T-helper 1 cell treated with Interleukin-12 subunit alpha and Interleukin-12 subunit beta and Interleukin-4 antibody, amounts not matched to agents 30 μg/mL and 1 μg/mL, for 36 hours (primary cell): ENCODE measurements at regions not wholly inside any gene's neighbourhood (a gene's known extent, or its start where the extent isn't known, plus 50 kb on each side); places are given as distances from the start of the nearest gene placed in this dataset.
"Not testable (repeated sequence)": the region's sequence is repeated elsewhere in the genome, so short reads cannot be mapped to it uniquely, and the experiment has no call there.

Experiments used
- H3K27ac Mint-ChIP-seq: one replicate; pipeline ENCODE4 v1.8.0; 2021; ENCODE audit warnings: mild to moderate bottlenecking, mixed read lengths
- H3K27me3 Mint-ChIP-seq: one replicate; pipeline ENCODE4 v1.8.0; 2021; ENCODE audit warnings: low read depth, mixed read lengths
- H3K36me3 Mint-ChIP-seq: one replicate; pipeline ENCODE4 v1.8.0; 2021; ENCODE audit warnings: low read depth, mixed read lengths
- H3K4me1 Mint-ChIP-seq: one replicate; pipeline ENCODE4 v1.8.0; 2021; ENCODE audit warnings: low read depth, mixed read lengths
- H3K4me3 Mint-ChIP-seq: one replicate; pipeline ENCODE4 v1.8.0; 2021; ENCODE audit warnings: mild to moderate bottlenecking, moderate library complexity, mixed read lengths
- H3K9me3 Mint-ChIP-seq: one replicate; pipeline ENCODE4 v1.8.0; 2021; ENCODE audit warnings: mixed read lengths

GRCh38 chr4:123216543-123216942 lies 180.1 kb upstream of the SPRY1 start:
- no peaks in the 10 kb centered on the region for H3K27me3 Mint-ChIP-seq
- no peaks in the 10 kb centered on the region for H3K36me3 Mint-ChIP-seq
- no peaks in the 10 kb centered on the region for H3K9me3 Mint-ChIP-seq
- H3K27ac Mint-ChIP-seq, result no peak overlapping the region
- H3K4me1 Mint-ChIP-seq, result no peaks in the 10 kb centered on the region
- no peak overlapping the region for H3K4me3 Mint-ChIP-seq

GRCh38 chr4:123216946-123217345 lies 179.6 kb upstream of the SPRY1 start:
- Mint-ChIP-seq H3K27me3 (no peaks in the 10 kb centered on the region), H3K4me3 (no peak overlapping the region), H3K27ac (no peak overlapping the region), H3K36me3 (no peaks in the 10 kb centered on the region), H3K4me1 (no peaks in the 10 kb centered on the region), H3K9me3 (no peaks in the 10 kb centered on the region)

GRCh38 chr4:123217664-123218063 lies 178.9 kb upstream of the SPRY1 start:
- H3K36me3 Mint-ChIP-seq, result no peaks in the 10 kb centered on the region
- no peak overlapping the region for H3K4me3 Mint-ChIP-seq
- no peaks in the 10 kb centered on the region for H3K9me3 Mint-ChIP-seq
- no peaks in the 10 kb centered on the region for H3K4me1 Mint-ChIP-seq
- H3K27ac Mint-ChIP-seq, result no peak overlapping the region
- H3K27me3 Mint-ChIP-seq, result no peaks in the 10 kb centered on the region

GRCh38 chr4:123218981-123219380 lies 177.6 kb upstream of the SPRY1 start:
- Mint-ChIP-seq H3K27ac (no peak overlapping the region), H3K4me3 (no peak overlapping the region), H3K36me3 (peaks cover 5% of the 10 kb centered on the region), H3K4me1 (no peaks in the 10 kb centered on the region), H3K9me3 (peaks cover 4% of the 10 kb centered on the region), H3K27me3 (no peaks in the 10 kb centered on the region)

- Mint-ChIP-seq H3K4me1 (no peaks in the 10 kb centered on the region), H3K4me3 (no peak overlapping the region), H3K27me3 (no peaks in the 10 kb centered on the region), H3K36me3 (peaks cover 7% of the 10 kb centered on the region), H3K27ac (no peak overlapping the region), H3K9me3 (no peaks in the 10 kb centered on the region)
Observed at GRCh38 chr4:123229286-123229685, 167.3 kb upstream of the SPRY1 start.

- H3K4me3 Mint-ChIP-seq, result no peak overlapping the region
- no peaks in the 10 kb centered on the region for H3K4me1 Mint-ChIP-seq
- no peaks in the 10 kb centered on the region for H3K27me3 Mint-ChIP-seq
- H3K36me3 Mint-ChIP-seq, result peaks cover 5% of the 10 kb centered on the region
- no peaks in the 10 kb centered on the region for H3K9me3 Mint-ChIP-seq
- no peak overlapping the region for H3K27ac Mint-ChIP-seq
Observed at GRCh38 chr4:123230061-123230460, 166.5 kb upstream of the SPRY1 start.

- no peak overlapping the region for H3K4me3 Mint-ChIP-seq
- peaks cover 5% of the 10 kb centered on the region for H3K36me3 Mint-ChIP-seq
- H3K27ac Mint-ChIP-seq, result no peak overlapping the region
- no peaks in the 10 kb centered on the region for H3K9me3 Mint-ChIP-seq
- H3K27me3 Mint-ChIP-seq, result no peaks in the 10 kb centered on the region
- H3K4me1 Mint-ChIP-seq, result no peaks in the 10 kb centered on the region
Observed at GRCh38 chr4:123232439-123232838, 164.2 kb upstream of the SPRY1 start.

- H3K27me3 Mint-ChIP-seq, result no peaks in the 10 kb centered on the region
- H3K36me3 Mint-ChIP-seq, result peaks cover 5% of the 10 kb centered on the region
- no peaks in the 10 kb centered on the region for H3K4me1 Mint-ChIP-seq
- H3K27ac Mint-ChIP-seq, result no peak overlapping the region
- H3K4me3 Mint-ChIP-seq, result no peak overlapping the region
- H3K9me3 Mint-ChIP-seq, result no peaks in the 10 kb centered on the region
Observed at GRCh38 chr4:123233136-123233768, 163.3 kb upstream of the SPRY1 start.

- H3K27me3 Mint-ChIP-seq, result no peaks in the 10 kb centered on the region
Observed at GRCh38 chr4:123234955-123235354, 161.6 kb upstream of the SPRY1 start.

GRCh38 chr4:123235431-123235830 lies 161.2 kb upstream of the SPRY1 start:
- no peaks in the 10 kb centered on the region for H3K27me3 Mint-ChIP-seq
- no peak overlapping the region for H3K27ac Mint-ChIP-seq
- peaks cover 9% of the 10 kb centered on the region for H3K9me3 Mint-ChIP-seq
- no peak overlapping the region for H3K4me3 Mint-ChIP-seq
- H3K36me3 Mint-ChIP-seq, result peaks cover 8% of the 10 kb centered on the region
- H3K4me1 Mint-ChIP-seq, result no peaks in the 10 kb centered on the region

More at GRCh38 chr4:123234955-123235354, 161.6 kb upstream of the SPRY1 start:
- Mint-ChIP-seq H3K9me3 (peaks cover 4% of the 10 kb centered on the region), H3K4me1 (no peaks in the 10 kb centered on the region), H3K4me3 (no peak overlapping the region), H3K27ac (no peak overlapping the region), H3K36me3 (peaks cover 6% of the 10 kb centered on the region)

GRCh38 chr4:123236606-123237005 lies 160.0 kb upstream of the SPRY1 start:
- Mint-ChIP-seq H3K36me3 (peaks cover 6% of the 10 kb centered on the region), H3K4me1 (no peaks in the 10 kb centered on the region), H3K27ac (no peak overlapping the region), H3K9me3 (peaks cover 18% of the 10 kb centered on the region), H3K27me3 (no peaks in the 10 kb centered on the region), H3K4me3 (no peak overlapping the region)

- not testable (repeated sequence) for H3K36me3 Mint-ChIP-seq, H3K4me3 Mint-ChIP-seq, H3K27ac Mint-ChIP-seq
Observed at GRCh38 chr4:123240286-123240685, 156.3 kb upstream of the SPRY1 start.

GRCh38 chr4:123243220-123243619 lies 153.4 kb upstream of the SPRY1 start:
- not testable (repeated sequence) for H3K27ac Mint-ChIP-seq, H3K4me3 Mint-ChIP-seq, H3K4me1 Mint-ChIP-seq, H3K36me3 Mint-ChIP-seq, H3K27me3 Mint-ChIP-seq
- H3K9me3 Mint-ChIP-seq, result peaks cover 22% of the 10 kb centered on the region

More at GRCh38 chr4:123240286-123240685, 156.3 kb upstream of the SPRY1 start:
- not testable (repeated sequence) for H3K4me1 Mint-ChIP-seq, H3K27me3 Mint-ChIP-seq
- peaks cover 22% of the 10 kb centered on the region for H3K9me3 Mint-ChIP-seq

GRCh38 chr4:123244137-123244536 lies 152.5 kb upstream of the SPRY1 start:
- H3K9me3 Mint-ChIP-seq, result peaks cover 22% of the 10 kb centered on the region
- H3K27me3 Mint-ChIP-seq, result no peaks in the 10 kb centered on the region
- no peak overlapping the region for H3K27ac Mint-ChIP-seq
- peaks cover 5% of the 10 kb centered on the region for H3K36me3 Mint-ChIP-seq
- no peak overlapping the region for H3K4me3 Mint-ChIP-seq
- no peaks in the 10 kb centered on the region for H3K4me1 Mint-ChIP-seq

- Mint-ChIP-seq H3K36me3 (no peaks in the 10 kb centered on the region), H3K4me1 (no peaks in the 10 kb centered on the region), H3K27ac (no peak overlapping the region), H3K4me3 (no peak overlapping the region), H3K27me3 (no peaks in the 10 kb centered on the region), H3K9me3 (peaks cover 9% of the 10 kb centered on the region)
Observed at GRCh38 chr4:123246085-123246484, 150.5 kb upstream of the SPRY1 start.
